ENCODE measurements at regions not wholly inside any gene's neighbourhood (a gene's known extent, or its start where the extent isn't known, plus 50 kb on each side); places are given as distances from the start of the nearest gene placed in this dataset.

GRCh38 chr15:66876421-66876730, 174.3 kb downstream of the SMAD6 start:
- H3K9me1 ChIP-seq (ENCODE audit: control insufficient read depth, extremely low read depth, insufficient read depth, low read length): no peaks in the 10 kb centered on the region
- no peak for DNase-seq (ENCODE audit: low read depth, low spot score)
- dilution Hi-C loops (cut with MboI; ENCODE audit: extremely low pct_ligation_motif_present, low sequenced_read_pairs): no loop called here
- no peak for TF ChIP-seq EZH2 (IDR thresholded peaks at IDR 0.05; ENCODE audit: low read length)
- no peak for TF ChIP-seq CTCF (optimal IDR thresholded peaks at IDR 0.05 in 1 of 3, IDR thresholded peaks at IDR 0.05 in 1 of 3, conservative IDR thresholded peaks at IDR 0.05 in 1 of 3; ENCODE audit: extremely low read depth in 1 of 3, insufficient read depth in 2 of 3, low read length in 3 of 3)
- no peak overlapping the region for H3K4me3 ChIP-seq (ENCODE audit: control insufficient read depth in 2 of 3, extremely low read depth in 1 of 3, insufficient read depth in 2 of 3, low read depth in 1 of 3, low read length in 3 of 3)
- H3K4me1 ChIP-seq (ENCODE audit: control insufficient read depth, extremely low read depth, insufficient read depth, low read length): no peaks in the 10 kb centered on the region
- no peak overlapping the region for H3K27ac ChIP-seq (ENCODE audit: control insufficient read depth, insufficient read depth, low read length)
- no peaks in the 10 kb centered on the region for H3K79me2 ChIP-seq (ENCODE audit: control insufficient read depth, insufficient read depth, low read length)
- no peak for FAIRE-seq
- H2AFZ ChIP-seq (ENCODE audit: control insufficient read depth, low read length): no peak overlapping the region
- H3K27me3 ChIP-seq (ENCODE audit: control insufficient read depth, extremely low read depth, insufficient read depth, low read length): peaks cover 5% of the 10 kb centered on the region
- no peaks in the 10 kb centered on the region for H3K9me3 ChIP-seq (ENCODE audit: control insufficient read depth, low read depth, low read length)
- H4K20me1 ChIP-seq (ENCODE audit: control insufficient read depth, extremely low read depth, insufficient read depth, low read length): no peaks in the 10 kb centered on the region
- no peak overlapping the region for H3K4me2 ChIP-seq (ENCODE audit: control insufficient read depth, extremely low read depth, insufficient read depth, low read depth, low read length)
- no peak overlapping the region for H3K9ac ChIP-seq (ENCODE audit: control insufficient read depth, extremely low read depth, insufficient read depth, low read length)
- H3K36me3 ChIP-seq (ENCODE audit: control insufficient read depth in 2 of 2, extremely low read depth in 1 of 2, insufficient read depth in 2 of 2, low read length in 2 of 2): no peaks in the 10 kb centered on the region

- no peak overlapping the region for H3K4me2 ChIP-seq (ENCODE audit: control insufficient read depth, extremely low read depth, insufficient read depth, low read depth, low read length)
- H3K27ac ChIP-seq (ENCODE audit: control insufficient read depth, insufficient read depth, low read length): no peak overlapping the region
- peaks cover 5% of the 10 kb centered on the region for H3K27me3 ChIP-seq (ENCODE audit: control insufficient read depth, extremely low read depth, insufficient read depth, low read length)
- H3K4me1 ChIP-seq (ENCODE audit: control insufficient read depth, extremely low read depth, insufficient read depth, low read length): no peaks in the 10 kb centered on the region
- FAIRE-seq (no peak), DNase-seq (ENCODE audit: low read depth, low spot score) (no peak)
- H3K4me3 ChIP-seq (ENCODE audit: control insufficient read depth in 2 of 3, extremely low read depth in 1 of 3, insufficient read depth in 2 of 3, low read depth in 1 of 3, low read length in 3 of 3): no peak overlapping the region
- no peaks in the 10 kb centered on the region for H3K9me3 ChIP-seq (ENCODE audit: control insufficient read depth, low read depth, low read length)
- no peak overlapping the region for H2AFZ ChIP-seq (ENCODE audit: control insufficient read depth, low read length)
- dilution Hi-C loops (cut with MboI; ENCODE audit: extremely low pct_ligation_motif_present, low sequenced_read_pairs): no loop called here
- H3K9ac ChIP-seq (ENCODE audit: control insufficient read depth, extremely low read depth, insufficient read depth, low read length): no peak overlapping the region
- TF ChIP-seq CTCF (optimal IDR thresholded peaks at IDR 0.05 in 1 of 3, IDR thresholded peaks at IDR 0.05 in 1 of 3, conservative IDR thresholded peaks at IDR 0.05 in 1 of 3; ENCODE audit: extremely low read depth in 1 of 3, insufficient read depth in 2 of 3, low read length in 3 of 3): no peak
- no peak for TF ChIP-seq EZH2 (IDR thresholded peaks at IDR 0.05; ENCODE audit: low read length)
- no peaks in the 10 kb centered on the region for H4K20me1 ChIP-seq (ENCODE audit: control insufficient read depth, extremely low read depth, insufficient read depth, low read length)
- no peaks in the 10 kb centered on the region for H3K36me3 ChIP-seq (ENCODE audit: control insufficient read depth in 2 of 2, extremely low read depth in 1 of 2, insufficient read depth in 2 of 2, low read length in 2 of 2)
- H3K9me1 ChIP-seq (ENCODE audit: control insufficient read depth, extremely low read depth, insufficient read depth, low read length): no peaks in the 10 kb centered on the region
- H3K79me2 ChIP-seq (ENCODE audit: control insufficient read depth, insufficient read depth, low read length): no peaks in the 10 kb centered on the region
Observed at GRCh38 chr15:66876731-66877476, 174.9 kb downstream of the SMAD6 start.
